ENCODE measurements at regions not wholly inside any gene's neighbourhood (a gene's known extent, or its start where the extent isn't known, plus 50 kb on each side); places are given as distances from the start of the nearest gene placed in this dataset.

- no peak overlapping the region for H2AFZ ChIP-seq (ENCODE audit: low read length)
- H3K4me3 ChIP-seq (replicated peaks in 1 of 3; ENCODE audit: insufficient read depth in 1 of 3, low read depth in 2 of 3, low read length in 3 of 3), result no peak overlapping the region
- ATAC-seq, result no peak
- no peaks in the 10 kb centered on the region for H3K4me1 ChIP-seq (ENCODE audit: insufficient read depth, low read length)
- CTCF ChIA-PET (ENCODE audit: low intra/inter-chr PET ratio, low total read pairs), result no interaction called here
- no peaks in the 10 kb centered on the region for H4K20me1 ChIP-seq (ENCODE audit: insufficient read depth, low read length)
- H3K36me3 ChIP-seq (replicated peaks in 1 of 2; ENCODE audit: control insufficient read depth in 1 of 2, insufficient read depth in 2 of 2, low read length in 2 of 2), result no peaks in the 10 kb centered on the region
- TF ChIP-seq STAT5B (CRISPR knock-in tag; IDR thresholded peaks at IDR 0.05) (no peak), HNRNPL (IDR thresholded peaks at IDR 0.05; ENCODE audit: low read depth, low read length) (no peak), HNF4A (CRISPR knock-in tag; IDR thresholded peaks at IDR 0.05) (no peak), NFKBIZ (CRISPR knock-in tag; IDR thresholded peaks at IDR 0.05) (no peak), RBFOX2 (IDR thresholded peaks at IDR 0.05; ENCODE audit: low read depth, low read length) (no peak), STAG1 (CRISPR knock-in tag; IDR thresholded peaks at IDR 0.05) (no peak), PBX3 (CRISPR knock-in tag; IDR thresholded peaks at IDR 0.05; ENCODE audit: borderline replicate concordance) (no peak), JUND (CRISPR knock-in tag; IDR thresholded peaks at IDR 0.05) (no peak), ZNF274 (CRISPR knock-in tag; IDR thresholded peaks at IDR 0.05) (no peak), ZNF333 (CRISPR knock-in tag; IDR thresholded peaks at IDR 0.05; ENCODE audit: borderline replicate concordance) (no peak), ZNF773 (CRISPR knock-in tag; IDR thresholded peaks at IDR 0.05; ENCODE audit: borderline replicate concordance) (no peak)
- TF ChIP-seq, protein P1, sequence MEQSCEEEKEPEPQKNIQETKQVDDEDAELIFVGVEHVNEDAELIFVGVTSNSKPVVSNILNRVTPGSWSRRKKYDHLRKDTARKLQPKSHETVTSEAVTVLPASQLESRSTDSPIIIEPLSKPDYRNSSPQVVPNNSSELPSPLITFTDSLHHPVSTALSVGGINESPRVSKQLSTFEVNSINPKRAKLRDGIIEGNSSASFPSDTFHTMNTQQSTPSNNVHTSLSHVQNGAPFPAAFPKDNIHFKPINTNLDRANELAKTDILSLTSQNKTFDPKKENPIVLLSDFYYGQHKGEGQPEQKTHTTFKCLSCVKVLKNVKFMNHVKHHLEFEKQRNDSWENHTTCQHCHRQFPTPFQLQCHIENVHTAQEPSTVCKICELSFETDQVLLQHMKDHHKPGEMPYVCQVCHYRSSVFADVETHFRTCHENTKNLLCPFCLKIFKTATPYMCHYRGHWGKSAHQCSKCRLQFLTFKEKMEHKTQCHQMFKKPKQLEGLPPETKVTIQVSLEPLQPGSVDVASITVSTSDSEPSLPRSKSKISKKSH (CRISPR knock-in tag; IDR thresholded peaks at IDR 0.05; ENCODE audit: borderline replicate concordance), result no peak
- TF ChIP-seq, protein P2, sequence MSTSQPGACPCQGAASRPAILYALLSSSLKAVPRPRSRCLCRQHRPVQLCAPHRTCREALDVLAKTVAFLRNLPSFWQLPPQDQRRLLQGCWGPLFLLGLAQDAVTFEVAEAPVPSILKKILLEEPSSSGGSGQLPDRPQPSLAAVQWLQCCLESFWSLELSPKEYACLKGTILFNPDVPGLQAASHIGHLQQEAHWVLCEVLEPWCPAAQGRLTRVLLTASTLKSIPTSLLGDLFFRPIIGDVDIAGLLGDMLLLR (CRISPR knock-in tag; IDR thresholded peaks at IDR 0.05), result no peak
- FAIRE-seq, result no peak
- H3K27me3 ChIP-seq (ENCODE audit: control insufficient read depth in 1 of 2, insufficient read depth in 2 of 2, low read length in 2 of 2), result no peaks in the 10 kb centered on the region
- H3K9me3 ChIP-seq (ENCODE audit: low read length), result no peaks in the 10 kb centered on the region; the same call in 1 of the 2 replicates
- WGBS (ENCODE audit: low lambda C conversion rate), result 26% methylated on average over 5 of the region's 5 CpGs
- H3K9ac ChIP-seq (ENCODE audit: insufficient read depth, low read depth, low read length), result no peak overlapping the region
- in situ Hi-C loops (cut with HindIII; ENCODE audit: extremely low pct_ligation_motif_present, low pct_unique_long_range_greater_than_20kb), result no loop called here
- POLR2A ChIA-PET, result no interaction called here
- no TSS peak for BruUV-seq (replicated peaks)
- no peak overlapping the region for H3K27ac ChIP-seq (ENCODE audit: extremely low read length, insufficient read depth, low read length)
- no peak overlapping the region for H3K4me2 ChIP-seq (ENCODE audit: low read depth, low read length)
- no peak for DNase-seq (ENCODE audit: low spot score)
- H3K79me2 ChIP-seq (ENCODE audit: insufficient read depth, low read length), result no peaks in the 10 kb centered on the region
- intact Hi-C loops (cut with micrococcal nuclease; ENCODE audit: unreplicated experiment), result no loop called here
Observed at GRCh38 chr5:8239198-8239597, 370.2 kb downstream of the MTRR start.
